ENCODE measurements at regions not wholly inside any gene's neighbourhood (a gene's known extent, or its start where the extent isn't known, plus 50 kb on each side); places are given as distances from the start of the nearest gene placed in this dataset.

- no peak for DNase-seq
These were observed 179.7 kb upstream of the LRRC7 start for GRCh38 chr1:69388044-69388443.

GRCh38 chr1:69400128-69400527 lies 167.6 kb upstream of the LRRC7 start:
- DNase-seq, result no peak

GRCh38 chr1:69401879-69402278 lies 165.8 kb upstream of the LRRC7 start:
- DNase-seq, result no peak

- DNase-seq, result no peak
These were observed 163.9 kb upstream of the LRRC7 start for GRCh38 chr1:69403756-69404320.

- DNase-seq, result no peak
These were observed 163.2 kb upstream of the LRRC7 start for GRCh38 chr1:69404486-69404885.

- no peak for DNase-seq
These were observed 161.5 kb upstream of the LRRC7 start for GRCh38 chr1:69406244-69406643.

GRCh38 chr1:69409731-69410456 lies 157.8 kb upstream of the LRRC7 start:
- no peak for DNase-seq

GRCh38 chr1:69410457-69410850 lies 157.3 kb upstream of the LRRC7 start:
- DNase-seq, result no peak

GRCh38 chr1:69410893-69411292 lies 156.8 kb upstream of the LRRC7 start:
- DNase-seq, result no peak

- no peak for DNase-seq
These were observed 156.1 kb upstream of the LRRC7 start for GRCh38 chr1:69411617-69412016.

GRCh38 chr1:69413129-69413528 lies 154.6 kb upstream of the LRRC7 start:
- DNase-seq, result no peak

- DNase-seq, result no peak
These were observed 153.1 kb upstream of the LRRC7 start for GRCh38 chr1:69414574-69414973.

- DNase-seq, result no peak
These were observed 146.4 kb upstream of the LRRC7 start for GRCh38 chr1:69421286-69421685.

GRCh38 chr1:69425871-69426270 lies 141.9 kb upstream of the LRRC7 start:
- DNase-seq, result no peak

- no peak for DNase-seq
These were observed 141.3 kb upstream of the LRRC7 start for GRCh38 chr1:69426401-69426800.

GRCh38 chr1:69433073-69433472 lies 134.6 kb upstream of the LRRC7 start:
- no peak for DNase-seq

- no peak for DNase-seq
These were observed 131.6 kb upstream of the LRRC7 start for GRCh38 chr1:69436151-69436550.

- no peak for DNase-seq
These were observed 129.5 kb upstream of the LRRC7 start for GRCh38 chr1:69438056-69438795.

GRCh38 chr1:69441496-69441895 lies 126.2 kb upstream of the LRRC7 start:
- no peak for DNase-seq

- no peak for DNase-seq
These were observed 116.5 kb upstream of the LRRC7 start for GRCh38 chr1:69451196-69451595.

- DNase-seq, result no peak
These were observed 112.0 kb upstream of the LRRC7 start for GRCh38 chr1:69455718-69456117.

GRCh38 chr1:69459244-69459643 lies 108.5 kb upstream of the LRRC7 start:
- no peak for DNase-seq

GRCh38 chr1:69475021-69475420 lies 92.7 kb upstream of the LRRC7 start:
- no peak for DNase-seq

- DNase-seq, result no peak
These were observed 88.0 kb upstream of the LRRC7 start for GRCh38 chr1:69479734-69480133.

Data from NCI-H1694 treated with DMSO at 0.1 percent for 48 hours (cell line).